ENCODE measurements at regions not wholly inside any gene's neighbourhood (a gene's known extent, or its start where the extent isn't known, plus 50 kb on each side); places are given as distances from the start of the nearest gene placed in this dataset.

GRCh38 chr16:73434621-73435020, 386.7 kb upstream of the ZFHX3 start:
- no peak for TF ChIP-seq CTCF (IDR thresholded peaks at IDR 0.05; ENCODE audit: insufficient read depth, low read length, missing control alignments)
- DNase-seq (ENCODE audit: low read depth, low spot score): no peak
- ChIA-PET CTCF (no interaction called here), POLR2A (no interaction called here)
- no peak overlapping the region for H3K4me3 ChIP-seq (ENCODE audit: low read depth, low read length)

- CTCF ChIA-PET: no interaction called here
- DNase-seq (ENCODE audit: low read depth, low spot score): no peak
- POLR2A ChIA-PET: no interaction called here
Observed at GRCh38 chr16:73433731-73434307, 385.9 kb upstream of the ZFHX3 start.

GRCh38 chr16:73432850-73433730, 385.2 kb upstream of the ZFHX3 start:
- DNase-seq (ENCODE audit: low read depth, low spot score): no peak
- POLR2A ChIA-PET: no interaction called here
- TF ChIP-seq CTCF (IDR thresholded peaks at IDR 0.05; ENCODE audit: insufficient read depth, low read length, missing control alignments): no peak
- H3K4me3 ChIP-seq (ENCODE audit: low read depth, low read length): no peak overlapping the region
- CTCF ChIA-PET: no interaction called here

More at GRCh38 chr16:73433731-73434307, 385.9 kb upstream of the ZFHX3 start:
- TF ChIP-seq CTCF (IDR thresholded peaks at IDR 0.05; ENCODE audit: insufficient read depth, low read length, missing control alignments): no peak
- H3K4me3 ChIP-seq (ENCODE audit: low read depth, low read length): no peak overlapping the region

GRCh38 chr16:73430138-73430537, 382.2 kb upstream of the ZFHX3 start:
- TF ChIP-seq CTCF (IDR thresholded peaks at IDR 0.05; ENCODE audit: insufficient read depth, low read length, missing control alignments): no peak
- ChIA-PET POLR2A (no interaction called here), CTCF (no interaction called here)
- DNase-seq (ENCODE audit: low read depth, low spot score): no peak
- H3K4me3 ChIP-seq (ENCODE audit: low read depth, low read length): no peak overlapping the region

- no peak overlapping the region for H3K4me3 ChIP-seq (ENCODE audit: low read depth, low read length)
- no peak for DNase-seq (ENCODE audit: low read depth, low spot score)
- ChIA-PET POLR2A (no interaction called here), CTCF (no interaction called here)
- TF ChIP-seq CTCF (IDR thresholded peaks at IDR 0.05; ENCODE audit: insufficient read depth, low read length, missing control alignments): no peak
Observed at GRCh38 chr16:73428121-73428520, 380.2 kb upstream of the ZFHX3 start.

- TF ChIP-seq CTCF (IDR thresholded peaks at IDR 0.05; ENCODE audit: insufficient read depth, low read length, missing control alignments): no peak
Observed at GRCh38 chr16:73427164-73427563, 379.2 kb upstream of the ZFHX3 start.

More at GRCh38 chr16:73427164-73427563, 379.2 kb upstream of the ZFHX3 start:
- DNase-seq (ENCODE audit: low read depth, low spot score): no peak
- ChIA-PET POLR2A (no interaction called here), CTCF (no interaction called here)
- no peak overlapping the region for H3K4me3 ChIP-seq (ENCODE audit: low read depth, low read length)

Measured in AG04449 (cell line).